GM21526 (cell line): ENCODE measurements at regions not wholly inside any gene's neighbourhood (a gene's known extent, or its start where the extent isn't known, plus 50 kb on each side); places are given as distances from the start of the nearest gene placed in this dataset.

Experiments used
- ATAC-seq: cut with Tn5 transposase; IDR thresholded peaks from one replicate; pipeline ENCODE4 v1.9.1; 2021; ENCODE audit warnings: moderate library complexity; ENCODE audit not compliant: unreplicated experiment, low FRiP score

DNA sequence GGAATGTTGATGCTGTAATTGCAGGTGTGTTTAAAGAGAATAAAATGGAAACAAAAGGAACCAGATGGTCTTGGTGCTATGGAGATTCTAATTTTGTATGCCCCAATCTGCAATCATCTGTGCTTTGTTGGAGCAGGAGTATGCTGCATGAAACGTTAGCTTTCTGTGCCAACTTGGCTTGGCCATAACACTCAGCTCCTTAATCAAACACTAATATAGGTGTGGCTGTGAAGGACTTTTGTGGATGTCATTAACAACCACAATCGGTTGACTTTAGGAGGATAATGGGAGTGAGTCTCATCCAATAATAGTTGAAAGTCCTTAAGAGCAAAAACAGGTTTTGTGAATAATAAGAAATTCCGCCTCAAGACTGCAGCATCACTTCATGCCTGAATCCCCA lies 399.2 kb downstream of the NLGN4X start:
- ATAC-seq: no peak

DNA sequence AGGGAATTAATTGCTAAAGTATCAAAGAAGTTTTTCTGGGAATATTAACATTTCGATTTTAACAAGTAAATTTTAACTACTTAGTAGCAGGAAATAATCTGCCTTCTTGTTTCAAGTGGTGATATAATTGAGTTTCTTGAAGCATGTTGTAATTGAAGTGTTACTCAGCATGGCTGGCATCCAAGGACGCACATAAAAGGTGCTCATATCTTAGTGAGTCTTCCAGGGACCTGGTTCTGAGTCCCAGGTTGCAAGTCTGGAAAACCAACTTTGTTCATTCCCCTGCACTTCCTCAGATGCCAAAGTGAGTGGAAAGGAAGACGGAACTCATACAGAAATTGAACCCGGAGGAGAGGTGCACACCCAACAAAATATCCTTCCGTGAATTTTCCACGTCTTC lies 399.6 kb downstream of the NLGN4X start:
- ATAC-seq: no peak

DNA sequence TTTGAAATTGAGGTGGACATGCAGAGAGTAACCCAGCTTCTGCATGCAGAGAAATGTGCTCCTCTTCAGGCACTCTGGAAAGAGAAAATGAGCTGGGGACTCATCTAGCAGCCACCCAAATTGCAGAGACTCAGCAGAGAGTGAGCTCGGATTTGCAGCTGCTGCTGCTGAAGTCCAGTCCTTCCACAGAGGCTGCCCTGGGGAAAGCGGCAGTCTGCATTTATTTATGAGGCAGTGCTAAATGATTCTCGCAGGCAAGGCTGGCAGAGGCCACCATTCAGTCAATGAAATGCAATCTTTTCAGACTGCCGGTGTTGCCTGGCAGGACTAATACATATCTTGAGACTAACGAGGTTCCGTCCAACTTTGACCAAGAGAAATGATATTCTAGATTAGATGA lies 404.8 kb downstream of the NLGN4X start:
- no peak for ATAC-seq

DNA sequence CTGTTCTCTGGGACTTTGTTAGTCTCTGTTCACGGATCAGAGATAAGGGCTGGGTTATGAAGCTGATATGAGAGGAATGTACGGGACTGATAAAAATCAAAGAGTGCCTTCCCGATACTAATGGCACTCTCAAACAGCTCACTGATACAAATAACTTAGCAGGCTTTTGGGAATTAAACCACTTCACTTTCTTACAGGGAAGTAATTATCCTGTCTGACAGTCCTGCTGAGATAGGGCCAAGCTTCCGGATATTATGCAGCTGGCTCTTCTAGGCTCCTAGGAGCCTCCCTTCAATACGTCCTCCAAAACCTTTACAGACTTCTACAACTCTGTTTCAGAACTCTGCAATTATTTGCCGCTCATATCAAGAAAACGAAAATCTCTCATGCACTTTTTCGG lies 418.0 kb downstream of the NLGN4X start:
- no peak for ATAC-seq

DNA sequence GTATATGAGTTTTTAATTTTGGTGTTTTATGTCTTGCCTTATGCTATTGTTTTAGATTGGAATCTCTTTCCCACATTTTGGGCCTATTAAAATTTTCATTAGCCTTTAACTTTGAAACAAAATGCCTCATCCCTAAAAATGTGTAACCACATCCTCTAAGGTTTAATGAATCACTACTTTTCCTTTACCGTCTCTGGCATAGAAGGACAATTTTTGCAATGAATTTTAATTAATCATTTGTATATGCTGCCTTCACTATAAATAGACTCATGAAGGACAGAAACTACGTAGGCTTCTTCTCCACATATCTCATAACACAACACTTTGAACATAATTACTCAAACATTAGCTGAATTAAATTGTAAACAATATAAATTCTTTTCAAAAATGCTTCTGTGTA lies 421.5 kb downstream of the NLGN4X start:
- ATAC-seq: no peak

DNA sequence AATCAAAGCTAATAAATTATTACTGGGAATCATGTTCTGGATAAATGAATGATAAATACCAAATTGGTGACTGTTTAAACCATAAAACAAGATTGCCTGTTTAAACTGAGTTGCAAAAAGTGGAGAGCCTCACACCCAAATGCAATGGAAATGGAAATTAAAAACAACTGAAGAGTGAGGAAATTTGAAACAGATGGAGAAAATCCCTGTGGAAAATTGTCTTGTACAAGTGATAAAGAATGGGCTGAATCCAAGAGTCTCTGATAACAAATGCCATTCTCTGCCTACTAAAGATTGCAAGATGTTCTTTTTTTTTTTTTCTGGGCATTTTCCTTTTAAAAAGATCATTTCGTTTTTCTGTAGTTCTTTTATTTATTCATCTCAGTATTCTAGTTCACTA lies 426.3 kb downstream of the NLGN4X start:
- no peak for ATAC-seq

DNA sequence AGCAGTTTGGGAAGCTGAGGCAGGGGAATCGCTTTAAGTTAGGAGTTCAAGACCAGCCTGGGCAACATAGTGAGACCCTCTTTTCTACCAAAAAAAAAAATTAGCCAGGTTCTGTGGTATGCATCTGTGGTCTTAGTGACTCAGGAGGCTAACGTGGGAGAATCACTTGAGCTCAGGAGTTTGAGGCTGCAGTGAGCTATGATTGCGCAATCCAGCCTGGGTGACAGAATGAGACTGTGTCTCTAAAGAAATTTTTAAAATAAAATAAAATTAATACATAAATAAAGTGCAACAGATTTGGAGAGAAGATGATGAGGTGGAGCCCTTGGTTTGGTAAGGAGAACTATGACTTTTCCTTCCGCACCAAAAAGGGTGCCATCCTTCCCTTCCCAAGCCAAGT lies 436.9 kb downstream of the NLGN4X start:
- no peak for ATAC-seq

DNA sequence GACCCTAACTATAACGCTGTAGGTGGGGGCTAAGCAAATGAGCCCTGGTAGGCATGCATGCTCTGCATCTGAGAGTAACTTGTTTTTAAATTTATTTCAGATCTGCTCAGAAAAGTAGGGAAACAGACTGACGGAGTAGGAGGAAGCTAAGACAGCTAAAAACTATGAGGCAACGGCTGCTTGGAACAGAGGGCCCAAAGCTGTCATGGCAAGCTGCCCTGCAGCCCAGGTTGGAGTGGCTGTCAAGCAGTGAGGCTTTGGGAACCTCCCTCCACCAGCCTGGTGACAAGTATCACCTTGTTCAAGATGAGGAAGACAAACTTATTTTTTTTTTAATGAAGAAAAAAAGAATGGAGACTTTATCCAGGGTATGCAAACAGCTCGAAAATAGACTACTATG lies 439.8 kb downstream of the NLGN4X start:
- no peak for ATAC-seq

DNA sequence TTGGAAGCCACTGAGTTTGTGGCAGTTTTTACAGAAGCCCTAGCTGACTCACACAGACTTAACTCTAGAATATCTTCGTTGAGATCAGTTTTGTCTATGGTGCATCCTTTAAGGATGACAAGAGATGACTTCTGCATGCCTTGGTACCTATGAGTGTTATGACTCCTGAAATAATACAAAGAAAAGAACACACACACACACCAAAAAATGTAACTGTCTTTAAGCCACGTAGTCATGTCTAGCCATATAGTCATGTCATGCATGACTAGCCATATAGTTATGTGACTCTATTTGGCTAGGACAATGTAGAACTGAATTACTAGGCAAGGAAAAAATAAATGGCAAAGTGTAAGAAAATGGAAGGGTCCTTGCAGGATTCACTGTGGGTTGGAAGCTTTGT lies 447.8 kb downstream of the NLGN4X start:
- ATAC-seq: no peak

DNA sequence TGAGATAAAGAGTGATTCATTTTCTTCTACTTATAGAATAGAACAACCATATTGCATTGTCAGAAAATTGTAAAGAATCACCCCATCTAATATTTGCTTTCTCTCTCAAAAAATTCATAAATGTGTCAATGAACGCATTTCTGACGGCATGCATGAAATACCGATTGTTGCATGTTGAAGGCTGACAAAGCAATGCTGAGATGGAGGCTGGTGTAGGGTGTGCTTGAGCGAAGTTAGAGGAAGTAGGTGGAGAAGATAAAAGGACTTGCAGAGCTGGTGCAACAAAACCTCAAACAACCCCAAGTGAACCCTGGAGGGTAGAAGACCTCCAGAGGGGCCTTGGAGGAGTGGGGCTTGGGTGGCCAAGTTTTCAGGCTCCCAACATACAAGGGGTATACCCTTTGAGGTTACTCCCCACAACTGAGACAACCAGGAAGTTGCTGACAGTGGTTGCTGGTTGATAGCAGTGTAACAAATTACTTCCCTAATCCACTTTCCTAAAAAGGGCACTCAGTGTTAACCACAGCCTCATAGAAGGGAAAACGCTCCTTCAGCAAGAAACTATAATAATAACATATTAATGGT lies 452.7 kb downstream of the NLGN4X start:
- no peak for ATAC-seq

DNA sequence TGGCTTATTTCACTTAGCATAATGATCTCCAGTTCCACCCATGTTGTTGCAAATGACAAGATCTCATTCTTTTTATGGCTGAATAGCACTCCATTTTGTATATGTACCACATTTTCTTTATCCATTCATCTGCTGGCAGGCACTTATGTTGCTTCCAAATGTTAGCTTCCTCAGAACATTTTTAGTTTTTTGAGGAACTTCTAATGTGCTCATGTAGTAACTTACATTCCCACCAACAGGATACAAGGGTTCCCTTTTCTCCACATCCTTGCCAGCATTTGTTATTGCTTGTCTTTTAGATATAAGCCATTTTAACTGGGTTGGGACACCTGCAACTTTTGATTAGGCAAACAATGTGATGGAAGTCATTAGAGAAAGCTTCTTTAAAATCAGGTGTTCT lies 454.2 kb downstream of the NLGN4X start:
- ATAC-seq: no peak

DNA sequence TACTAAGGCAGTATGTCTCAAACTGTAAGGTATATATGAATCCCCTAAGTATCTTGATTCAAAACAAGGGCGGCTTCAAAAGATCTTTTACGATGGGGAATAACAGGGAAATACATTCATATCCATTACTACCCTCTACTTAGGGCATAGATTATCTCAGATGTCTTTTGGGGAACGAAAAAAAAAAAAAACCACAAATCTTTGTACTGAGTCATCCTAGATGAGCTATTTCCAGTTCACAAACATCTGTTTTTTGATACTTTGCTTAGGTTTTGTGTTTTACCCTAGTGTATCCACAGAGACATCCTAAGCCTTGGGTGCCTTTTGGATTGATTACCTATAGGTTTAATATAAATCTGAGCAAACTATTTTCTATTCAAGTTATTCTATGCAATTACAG lies 457.2 kb downstream of the NLGN4X start:
- ATAC-seq: no peak

DNA sequence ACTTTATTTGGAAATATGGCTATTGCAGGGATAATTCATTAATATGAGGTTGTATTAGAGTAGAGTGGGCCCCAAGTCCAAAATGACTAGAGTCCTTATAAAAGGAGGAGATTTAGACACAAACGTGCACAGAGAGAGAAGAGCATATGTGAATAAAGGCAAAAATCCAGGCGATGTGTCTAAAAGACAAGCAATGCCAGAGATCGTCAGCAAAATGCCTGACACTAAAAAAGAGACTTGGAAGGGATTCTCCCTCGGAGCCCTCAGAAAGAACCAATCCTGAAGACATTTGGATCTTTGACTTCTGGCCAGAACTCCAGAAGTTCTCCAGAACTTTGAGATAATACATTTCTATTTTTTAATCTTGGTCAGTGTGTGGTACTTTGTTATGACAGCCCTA lies 472.1 kb downstream of the NLGN4X start:
- ATAC-seq: no peak

DNA sequence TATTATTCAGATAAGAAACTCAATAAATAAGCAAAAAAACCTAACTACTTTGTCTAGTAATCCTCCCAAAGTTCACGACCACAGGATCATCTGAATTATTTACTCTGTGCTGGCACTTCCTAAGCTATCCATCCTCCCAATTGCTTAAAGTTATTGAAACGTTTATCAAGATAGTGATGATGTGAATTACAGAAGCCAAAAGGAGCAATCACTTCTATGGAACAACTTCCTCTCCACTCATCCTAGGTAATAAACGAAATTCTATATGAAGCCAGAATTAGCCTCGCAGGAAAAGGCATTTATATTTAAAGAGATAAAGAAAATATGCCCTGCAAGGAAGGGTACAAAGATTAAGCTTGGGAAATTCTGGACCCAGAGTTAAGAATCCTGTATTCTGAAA lies 475.4 kb downstream of the NLGN4X start:
- ATAC-seq: no peak

DNA sequence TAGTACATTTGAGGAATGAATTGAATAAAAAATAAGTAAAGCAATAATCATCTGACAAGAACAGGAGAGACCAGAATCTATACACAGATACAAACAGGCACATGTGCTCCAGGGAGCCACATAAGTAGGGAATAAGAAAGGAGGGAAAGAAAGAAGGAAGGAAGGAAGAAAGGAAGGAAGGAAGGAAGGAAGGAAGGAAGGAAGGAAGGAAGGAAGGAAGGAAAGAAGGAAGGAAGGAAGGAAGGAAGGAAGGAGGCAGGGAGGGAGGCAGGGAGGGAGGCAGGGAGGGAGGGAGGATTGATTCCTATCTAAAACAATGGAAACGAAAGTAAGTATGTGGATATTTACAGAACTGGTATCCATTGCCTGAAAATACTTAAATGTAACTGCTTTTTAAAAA lies 475.8 kb downstream of the NLGN4X start:
- ATAC-seq: no peak

DNA sequence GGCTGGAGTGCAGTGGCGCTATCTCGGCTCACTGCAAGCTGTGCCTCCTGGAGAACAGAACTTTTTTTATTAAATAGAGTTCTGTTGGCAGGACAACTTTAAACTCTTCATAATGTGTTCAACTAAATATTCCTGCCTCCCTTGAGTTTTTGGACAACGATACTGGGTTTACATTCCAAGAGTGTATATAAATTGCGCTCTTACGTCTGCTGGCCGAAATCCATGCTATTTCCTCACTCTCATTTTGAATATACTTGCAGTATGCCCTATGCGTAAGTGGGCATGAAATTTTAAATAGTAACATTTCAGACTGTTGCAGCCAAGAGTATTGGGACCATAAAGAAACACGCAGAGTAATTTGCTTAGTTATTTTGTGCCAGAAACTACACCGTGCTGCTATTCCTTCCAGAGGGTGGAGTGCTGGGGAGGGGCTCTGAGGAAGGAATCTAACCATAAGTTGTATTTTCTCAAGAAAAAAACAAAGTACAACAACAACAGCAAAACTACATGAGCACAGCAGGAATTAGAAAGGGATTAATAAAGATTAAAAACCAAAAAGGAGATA lies 480.0 kb downstream of the NLGN4X start:
- ATAC-seq: no peak

DNA sequence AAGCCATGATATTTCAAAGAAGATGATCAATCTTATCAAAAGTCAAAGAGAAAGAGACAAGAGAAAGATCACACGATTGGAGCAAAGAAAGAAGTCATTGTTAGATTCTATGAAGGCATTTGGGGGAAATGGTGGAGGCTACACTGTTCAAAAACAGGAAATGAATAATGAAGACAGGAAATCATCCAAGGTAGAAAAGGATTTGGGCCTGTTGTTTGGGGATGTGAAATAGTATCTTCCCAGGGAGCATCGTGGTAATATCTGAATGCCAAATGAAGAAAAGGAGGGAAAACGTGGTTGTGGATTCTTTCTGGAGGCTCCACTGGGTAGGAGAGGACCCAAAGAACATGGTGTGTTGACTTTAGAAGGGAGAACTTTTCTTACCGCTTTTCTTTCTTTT lies 482.4 kb downstream of the NLGN4X start:
- ATAC-seq: no peak

DNA sequence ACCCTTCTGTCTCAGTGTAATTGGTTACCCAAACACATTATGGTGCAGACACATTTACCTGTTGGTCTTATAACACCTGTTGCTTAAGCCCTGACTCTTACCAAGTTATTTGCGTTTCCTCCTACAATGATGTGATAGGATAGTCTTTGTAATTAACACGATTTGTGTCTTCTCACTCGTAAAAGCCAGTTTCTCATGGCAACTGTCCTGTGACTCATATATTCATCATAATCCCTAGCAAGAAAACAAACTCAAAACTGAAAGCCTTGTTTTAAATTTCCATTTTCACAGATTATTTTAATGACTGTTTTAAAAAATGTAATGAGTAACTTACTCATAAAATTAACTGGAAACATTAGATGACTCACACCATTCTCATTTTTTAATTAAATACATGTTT lies 495.2 kb downstream of the NLGN4X start:
- no peak for ATAC-seq

DNA sequence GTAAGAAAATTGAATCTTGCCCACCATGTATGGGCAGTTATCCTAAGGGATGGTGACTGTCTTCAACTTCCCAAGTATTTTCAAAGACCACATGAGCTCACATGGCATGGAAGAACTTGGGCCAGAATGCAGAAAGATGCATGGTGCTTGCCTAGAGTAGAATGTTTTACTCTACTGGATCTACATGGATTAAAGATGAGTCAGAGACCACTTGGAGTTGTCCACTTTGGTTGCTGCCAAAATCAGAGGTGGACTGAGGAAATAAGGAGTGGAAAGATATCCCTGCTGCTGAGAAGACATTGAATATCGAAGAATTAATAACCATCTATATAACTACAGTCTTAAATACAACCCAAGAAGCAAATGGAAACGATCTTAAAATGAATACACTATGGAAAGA lies 498.1 kb downstream of the NLGN4X start:
- ATAC-seq: no peak

DNA sequence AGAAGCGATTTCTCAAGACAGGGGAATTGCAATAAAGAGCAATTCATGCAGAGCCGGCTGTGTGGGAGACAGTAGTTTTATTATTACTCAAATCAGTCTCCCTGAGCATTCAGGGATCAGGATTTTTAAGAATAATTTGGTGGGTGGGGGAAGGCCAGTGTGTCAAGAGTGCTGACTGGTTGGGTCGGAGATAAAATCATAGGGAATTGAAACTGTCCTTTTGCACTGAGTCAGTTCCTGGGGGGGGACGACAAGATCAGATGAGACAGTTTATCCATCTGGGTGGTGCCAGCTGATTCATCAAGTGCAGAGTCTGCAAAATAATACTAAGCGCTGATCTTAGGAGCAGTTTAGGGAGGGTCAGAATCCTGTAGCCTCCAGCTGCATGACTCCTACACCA lies 502.4 kb downstream of the NLGN4X start:
- ATAC-seq: no peak

DNA sequence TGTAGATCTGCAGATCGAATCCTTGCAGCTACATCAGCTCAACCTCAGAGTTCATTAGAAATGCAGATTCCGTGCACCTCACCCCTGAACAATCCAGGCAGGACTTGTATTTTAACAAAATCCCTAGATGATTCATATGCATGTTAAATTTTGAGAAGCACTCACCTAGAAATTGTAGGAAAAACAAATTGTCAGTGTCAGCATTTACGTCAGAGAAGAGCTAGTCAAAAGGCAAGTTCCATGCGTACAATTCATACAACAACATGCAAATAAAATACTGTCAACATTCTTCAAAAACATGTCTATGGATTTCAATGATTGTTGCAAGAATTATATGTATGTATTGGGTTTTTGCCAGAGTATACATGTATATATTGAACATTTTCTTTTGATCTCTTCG lies 504.5 kb downstream of the NLGN4X start:
- ATAC-seq: no peak

DNA sequence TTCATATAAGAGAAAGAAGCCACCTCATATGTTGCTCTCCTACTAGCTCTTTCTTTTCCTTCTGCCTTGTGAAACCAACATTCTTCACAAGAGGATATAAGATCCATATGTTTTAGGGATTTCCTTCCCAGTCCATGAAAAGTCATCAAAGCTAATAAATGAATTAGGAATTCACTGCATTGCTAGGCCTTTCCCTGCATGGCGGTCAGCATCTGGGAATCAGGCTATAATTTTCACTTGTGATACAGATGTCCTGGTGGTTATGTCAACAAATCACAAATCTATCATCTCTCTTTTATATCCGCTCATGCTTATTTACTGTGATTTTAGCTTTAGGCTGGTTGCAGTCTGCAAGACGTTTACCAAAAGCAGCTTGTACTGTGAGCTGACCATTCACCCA lies 510.0 kb downstream of the NLGN4X start:
- no peak for ATAC-seq

DNA sequence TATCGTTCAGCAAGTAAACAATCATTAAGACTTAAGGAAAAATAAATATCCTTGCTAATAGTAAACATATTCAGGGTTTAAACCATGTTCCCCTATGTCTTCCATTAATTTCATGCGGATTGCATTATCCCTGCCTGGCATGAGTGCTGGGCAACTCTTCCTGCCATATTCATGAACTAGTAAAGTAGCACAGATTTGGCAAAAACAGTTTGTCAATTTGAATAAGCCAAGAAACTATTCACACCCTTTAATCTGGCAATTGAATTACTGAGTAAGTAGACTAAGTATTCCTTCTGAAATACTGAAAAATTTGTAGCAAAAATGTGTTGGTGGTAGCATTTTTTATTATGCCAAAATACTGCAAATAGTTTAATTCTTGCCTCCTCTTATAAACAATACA lies 512.0 kb downstream of the NLGN4X start:
- no peak for ATAC-seq
